Lower leg skin (tissue), 3 donors: ENCODE measurements at regions not wholly inside any gene's neighbourhood (a gene's known extent, or its start where the extent isn't known, plus 50 kb on each side); places are given as distances from the start of the nearest gene placed in this dataset.

ENCODE experiments used
- CTCF ChIP-seq, 3 donors: fragments of 450-650 bp; IDR thresholded peaks; one replicate each; pipeline ENCODE4 v1.5.1; 2016; ENCODE audit warnings: antibody characterized with exemption in 3 of 3, mild to moderate bottlenecking in 3 of 3, moderate library complexity in 2 of 3
- POLR2A ChIP-seq, 2 donors: fragments of 450-650 bp; IDR thresholded peaks; one replicate each; pipeline ENCODE4 v1.6.1; 2016 to 2017; ENCODE audit warnings: antibody characterized with exemption in 2 of 2, mild to moderate bottlenecking in 1 of 2, moderate library complexity in 1 of 2

- TF ChIP-seq POLR2A (IDR thresholded peaks at IDR 0.05) (no peak), CTCF (IDR thresholded peaks at IDR 0.05) (no peak)
These were observed 458.0 kb upstream of the IZUMO3 start for GRCh38 chr9:25003686-25004085.
